HEK293T (cell line): ENCODE measurements at regions not wholly inside any gene's neighbourhood (a gene's known extent, or its start where the extent isn't known, plus 50 kb on each side); places are given as distances from the start of the nearest gene placed in this dataset.

ENCODE experiments used
- BHLHE40 ChIP-seq: fragments of 450-650 bp; IDR thresholded peaks from 2 replicates; pipeline ENCODE4 v1.6.1; 2016; ENCODE audit warnings: mild to moderate bottlenecking, moderate library complexity, borderline replicate concordance
- CTBP1 ChIP-seq: fragments of 450-650 bp; IDR thresholded peaks from 2 replicates; pipeline ENCODE4 v1.6.1; 2016; ENCODE audit warnings: borderline replicate concordance
- FOXA1 ChIP-seq: fragments of 450-650 bp; IDR thresholded peaks from 2 replicates; pipeline ENCODE4 v1.6.1; 2016; ENCODE audit warnings: mild to moderate bottlenecking
- NFRKB ChIP-seq: fragments of 450-650 bp; IDR thresholded peaks from 2 replicates; pipeline ENCODE4 v1.6.1; 2016; ENCODE audit warnings: mild to moderate bottlenecking, moderate library complexity
- SP1 ChIP-seq: fragments of 450-650 bp; IDR thresholded peaks from 2 replicates; pipeline ENCODE4 v1.6.1; 2017
- TARDBP ChIP-seq: fragments of 450-650 bp; IDR thresholded peaks from 2 replicates; pipeline ENCODE4 v1.6.1; 2016
- ZNF384 ChIP-seq: fragments of 450-650 bp; IDR thresholded peaks from 2 replicates; pipeline ENCODE4 v1.6.1; 2016

GRCh38 chr6:91281901-91282300, 695.0 kb upstream of the MAP3K7 start:
- TF ChIP-seq NFRKB (no peak), BHLHE40 (no peak), SP1 (no peak), FOXA1 (no peak), ZNF384 (no peak), TARDBP (no peak), CTBP1 (no peak)
